IPS DF 6.9 (cell line): ENCODE measurements at regions not wholly inside any gene's neighbourhood (a gene's known extent, or its start where the extent isn't known, plus 50 kb on each side); places are given as distances from the start of the nearest gene placed in this dataset.

Experiments used
- DNase-seq: peaks from one replicate; pipeline ENCODE4 v3.0.0-alpha.2; 2013; ENCODE audit warnings: low read depth, low spot score
- H3K27ac ChIP-seq: one replicate; pipeline ENCODE4 v1.5.1; 2013; ENCODE audit warnings: low read length, control low read depth
- H3K27me3 ChIP-seq: 2 replicates; pipeline ENCODE4 v1.6.1; 2013; ENCODE audit warnings: mild to moderate bottlenecking, low read length; ENCODE audit not compliant: control insufficient read depth, insufficient read depth
- H3K36me3 ChIP-seq: 2 replicates; pipeline ENCODE4 v1.6.1; 2013; ENCODE audit warnings: low read length; ENCODE audit not compliant: control insufficient read depth, insufficient read depth
- H3K4me1 ChIP-seq: 2 replicates; pipeline ENCODE4 v1.6.1; 2013; ENCODE audit warnings: low read length; ENCODE audit not compliant: control insufficient read depth, insufficient read depth
- H3K4me3 ChIP-seq: 2 replicates; pipeline ENCODE4 v1.5.1; 2013; ENCODE audit warnings: mild to moderate bottlenecking, low read length
- H3K9me3 ChIP-seq: 2 replicates; pipeline ENCODE4 v1.6.1; 2013; ENCODE audit warnings: low read length, inconsistent platforms; ENCODE audit not compliant: control insufficient read depth, insufficient read depth
- WGBS: extraction: QIAGEN DNeasy Blood & Tissue Kit; methylation state at CpG from one replicate; pipeline ENCODE4 v1.1.7; 2013; ENCODE audit warnings: mixed read lengths, missing lambda C conversion rate; ENCODE audit not compliant: insufficient read length, insufficient coverage; 5-methylcytosine and 5-hydroxymethylcytosine counted together

GRCh38 chr22:48652796-48653195 lies 1174.9 kb downstream of the BRD1 start:
- no CpG with 5 or more reads among the region's 16 CpGs for WGBS

GRCh38 chr22:48651981-48652538 lies 1175.6 kb downstream of the BRD1 start:
- H3K36me3 ChIP-seq = no peaks in the 10 kb centered on the region
- no peaks in the 10 kb centered on the region for H3K4me1 ChIP-seq
- H3K27ac ChIP-seq = no peak overlapping the region
- DNase-seq = no peak
- H3K27me3 ChIP-seq = no peaks in the 10 kb centered on the region
- H3K9me3 ChIP-seq = peaks cover 45% of the 10 kb centered on the region
- WGBS = no CpG with 5 or more reads among the region's 19 CpGs
- no peak overlapping the region for H3K4me3 ChIP-seq

More at GRCh38 chr22:48652796-48653195, 1174.9 kb downstream of the BRD1 start:
- no peaks in the 10 kb centered on the region for H3K4me1 ChIP-seq
- no peaks in the 10 kb centered on the region for H3K27me3 ChIP-seq
- no peak overlapping the region for H3K27ac ChIP-seq
- DNase-seq = no peak
- H3K9me3 ChIP-seq = peaks cover 43% of the 10 kb centered on the region
- H3K4me3 ChIP-seq = no peak overlapping the region
- H3K36me3 ChIP-seq = no peaks in the 10 kb centered on the region

GRCh38 chr22:48651036-48651890 lies 1176.4 kb downstream of the BRD1 start:
- Histone ChIP-seq H3K4me1 (no peaks in the 10 kb centered on the region), H3K27me3 (no peaks in the 10 kb centered on the region), H3K4me3 (no peak overlapping the region), H3K9me3 (peaks cover 45% of the 10 kb centered on the region), H3K27ac (no peak overlapping the region), H3K36me3 (no peaks in the 10 kb centered on the region)
- DNase-seq = no peak
- no CpG with 5 or more reads among the region's 26 CpGs for WGBS

GRCh38 chr22:48650323-48651035 lies 1177.2 kb downstream of the BRD1 start:
- Histone ChIP-seq H3K4me3 (no peak overlapping the region), H3K4me1 (no peaks in the 10 kb centered on the region), H3K9me3 (peaks cover 48% of the 10 kb centered on the region), H3K36me3 (no peaks in the 10 kb centered on the region), H3K27ac (no peak overlapping the region), H3K27me3 (no peaks in the 10 kb centered on the region)
- no peak for DNase-seq
- no CpG with 5 or more reads among the region's 17 CpGs for WGBS

GRCh38 chr22:48649466-48649865 lies 1178.2 kb downstream of the BRD1 start:
- WGBS = no CpG with 5 or more reads among the region's 16 CpGs
- no peak overlapping the region for H3K4me3 ChIP-seq

GRCh38 chr22:48649031-48649430 lies 1178.6 kb downstream of the BRD1 start:
- H3K4me3 ChIP-seq = no peak overlapping the region
- no peak overlapping the region for H3K27ac ChIP-seq
- DNase-seq = no peak
- peaks cover 45% of the 10 kb centered on the region for H3K9me3 ChIP-seq
- no CpG with 5 or more reads among the region's 9 CpGs for WGBS
- H3K27me3 ChIP-seq = no peaks in the 10 kb centered on the region
- no peaks in the 10 kb centered on the region for H3K36me3 ChIP-seq
- no peaks in the 10 kb centered on the region for H3K4me1 ChIP-seq

More at GRCh38 chr22:48649466-48649865, 1178.2 kb downstream of the BRD1 start:
- Histone ChIP-seq H3K27me3 (no peaks in the 10 kb centered on the region), H3K4me1 (no peaks in the 10 kb centered on the region), H3K36me3 (no peaks in the 10 kb centered on the region), H3K27ac (no peak overlapping the region), H3K9me3 (peaks cover 46% of the 10 kb centered on the region)
- DNase-seq = no peak

- Histone ChIP-seq H3K36me3 (no peaks in the 10 kb centered on the region; the same call in 1 of the 2 replicates), H3K4me3 (no peak overlapping the region; the same call in 1 of the 2 replicates), H3K4me1 (no peaks in the 10 kb centered on the region), H3K9me3 (peaks cover 50% of the 10 kb centered on the region), H3K27ac (no peak overlapping the region), H3K27me3 (no peaks in the 10 kb centered on the region)
- DNase-seq = no peak
- WGBS = no CpG with 5 or more reads among the region's 25 CpGs
These were observed 1179.8 kb downstream of the BRD1 start for GRCh38 chr22:48647606-48648515.

- Histone ChIP-seq H3K4me3 (no peak overlapping the region), H3K27ac (no peak overlapping the region), H3K9me3 (peaks cover 51% of the 10 kb centered on the region), H3K36me3 (no peaks in the 10 kb centered on the region; the same call in 1 of the 2 replicates), H3K27me3 (no peaks in the 10 kb centered on the region), H3K4me1 (no peaks in the 10 kb centered on the region)
- no peak for DNase-seq
- WGBS = no CpG with 5 or more reads among the region's 13 CpGs
These were observed 1180.6 kb downstream of the BRD1 start for GRCh38 chr22:48647051-48647450.

- no peak overlapping the region for H3K4me3 ChIP-seq
- WGBS = no CpG with 5 or more reads among the region's 42 CpGs
- peaks cover 45% of the 10 kb centered on the region for H3K9me3 ChIP-seq
- no peak for DNase-seq
- no peaks in the 10 kb centered on the region; the same call in 1 of the 2 replicates for H3K36me3 ChIP-seq
- no peak overlapping the region for H3K27ac ChIP-seq
- H3K4me1 ChIP-seq = no peaks in the 10 kb centered on the region
- no peaks in the 10 kb centered on the region for H3K27me3 ChIP-seq
These were observed 1181.3 kb downstream of the BRD1 start for GRCh38 chr22:48646216-48646925.
